Mucosa of descending colon (tissue), 3 donors: ENCODE measurements at regions not wholly inside any gene's neighbourhood (a gene's known extent, or its start where the extent isn't known, plus 50 kb on each side); places are given as distances from the start of the nearest gene placed in this dataset.

Source experiments
- ATAC-seq: fragments of 200-7000 bp; cut with Tn5 transposase; one replicate; pipeline ENCODE4 v1.9.1; 2020; ENCODE audit warnings: mild to moderate bottlenecking, moderate library complexity
- DNase-seq, 3 donors: peaks; one replicate each; pipeline ENCODE4 v3.0.0-alpha.2; 2020
- H3K36me3 ChIP-seq: fragments of 200-600 bp; one replicate; pipeline ENCODE4 v1.8.0; 2021; ENCODE audit warnings: low read depth, mild to moderate bottlenecking
- H3K4me1 ChIP-seq: fragments of 200-600 bp; one replicate; pipeline ENCODE4 v1.8.0; 2021; ENCODE audit warnings: low read depth, mild to moderate bottlenecking
- H3K4me3 ChIP-seq: fragments of 200-600 bp; one replicate; pipeline ENCODE4 v1.8.0; 2021; ENCODE audit warnings: mild to moderate bottlenecking
- H3K9me3 ChIP-seq: fragments of 200-600 bp; one replicate; pipeline ENCODE4 v1.8.0; 2021; ENCODE audit warnings: mild to moderate bottlenecking
- CTCF ChIP-seq: fragments of 200-600 bp; IDR thresholded peaks from one replicate; pipeline ENCODE4 v1.8.0; 2022; ENCODE audit warnings: antibody characterized with exemption, mild to moderate bottlenecking
- intact Hi-C, 2 donors: fragments of 100-400 bp; cut with DNase I in 1 of 2; cut with micrococcal nuclease in 1 of 2; formaldehyde crosslinking; loops; one replicate each; pipeline versions ENCODE4 v1.11.0 to v1.11.1; 2022; cut with DNase I, micrococcal nuclease
- donor health status: DM: no; HTN: no; CAD: no; lungs with moderate emphysema.
- donor health status: DM: no; HTN: no; CAD: no.
- donor health status: DM: no; HTN: yes; CAD: no.

- DNase-seq (peak; percentile 54 to 70 (median 57)), ATAC-seq (peak; percentile 35)
- H3K4me3 ChIP-seq: no peak overlapping the region
- no peaks in the 10 kb centered on the region for H3K36me3 ChIP-seq
- H3K9me3 ChIP-seq: no peaks in the 10 kb centered on the region
- peaks cover 47% of the 10 kb centered on the region for H3K4me1 ChIP-seq
- no peak for TF ChIP-seq CTCF
- intact Hi-C loops: loop anchor here in 1 of 2 donors (10.0 kb wide), 1 partner anchor 185 kb away; the partner anchor contains the start of gene FUT8
These were observed 127.7 kb upstream of the MAX start for GRCh38 chr14:65229748-65230728.

- ATAC-seq: no peak
- H3K9me3 ChIP-seq: no peaks in the 10 kb centered on the region
- H3K4me3 ChIP-seq: no peak overlapping the region
- TF ChIP-seq CTCF: no peak
- intact Hi-C loops: no loop called here
- no peaks in the 10 kb centered on the region for H3K36me3 ChIP-seq
- no peak for DNase-seq
- H3K4me1 ChIP-seq: peaks cover 40% of the 10 kb centered on the region
These were observed 129.1 kb upstream of the MAX start for GRCh38 chr14:65231286-65231980.

GRCh38 chr14:65234752-65235361 lies 132.5 kb upstream of the MAX start:
- Histone ChIP-seq H3K9me3 (no peaks in the 10 kb centered on the region), H3K4me1 (peaks cover 27% of the 10 kb centered on the region), H3K4me3 (no peak overlapping the region), H3K36me3 (no peaks in the 10 kb centered on the region)
- DNase-seq (no peak), ATAC-seq (no peak)
- intact Hi-C loops: no loop called here
- TF ChIP-seq CTCF: no peak

DNA sequence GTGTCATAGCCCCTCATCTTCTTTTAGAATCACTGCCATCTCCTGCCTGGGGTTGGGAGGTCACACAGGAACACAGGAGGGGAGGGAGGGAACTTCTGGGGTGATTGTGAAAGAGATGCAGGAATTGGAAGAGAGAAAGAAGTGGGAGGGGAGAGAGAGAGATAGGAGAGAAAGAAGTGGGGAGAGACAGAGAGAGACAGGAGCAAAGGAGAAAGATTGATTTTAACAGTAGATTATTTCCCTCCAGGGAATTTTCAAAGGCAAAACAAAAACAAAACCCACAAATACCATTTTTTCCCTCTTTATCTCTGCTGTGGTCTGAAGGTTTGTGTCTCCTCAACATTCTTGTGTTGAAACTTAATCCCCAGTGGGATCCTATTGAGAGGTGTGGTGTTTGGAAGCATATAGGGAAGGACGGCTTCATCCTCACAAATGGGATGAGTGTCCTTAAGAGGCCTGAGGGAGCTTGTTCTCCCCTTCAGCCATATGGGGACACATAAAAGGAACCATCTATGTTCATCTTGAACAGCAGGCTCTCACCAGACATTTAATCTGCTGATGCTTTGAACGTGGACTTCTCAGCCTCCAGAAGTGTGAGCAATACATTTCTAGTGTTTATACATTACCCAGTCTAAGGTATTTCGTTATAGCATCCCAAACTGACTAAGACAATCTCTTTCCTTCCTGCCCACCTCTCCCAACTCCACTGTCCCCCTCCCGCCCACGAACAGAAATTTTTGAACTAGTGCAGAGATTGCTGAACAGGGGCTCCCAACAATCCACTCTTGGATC lies 134.9 kb upstream of the MAX start:
- Histone ChIP-seq H3K36me3 (no peaks in the 10 kb centered on the region), H3K9me3 (no peaks in the 10 kb centered on the region), H3K4me1 (peaks cover 10% of the 10 kb centered on the region), H3K4me3 (no peak overlapping the region)
- intact Hi-C loops: no loop called here
- TF ChIP-seq CTCF: no peak
- ATAC-seq (no peak), DNase-seq (no peak)

- intact Hi-C loops: no loop called here
- DNase-seq: no peak
- H3K36me3 ChIP-seq: no peaks in the 10 kb centered on the region
- peak; percentile 53 for ATAC-seq
- TF ChIP-seq CTCF: no peak
- no peak overlapping the region for H3K4me3 ChIP-seq
- H3K4me1 ChIP-seq: peaks cover 10% of the 10 kb centered on the region
- no peaks in the 10 kb centered on the region for H3K9me3 ChIP-seq
These were observed 135.6 kb upstream of the MAX start for GRCh38 chr14:65237941-65238340.
